GM12878 (cell line): ENCODE measurements at regions not wholly inside any gene's neighbourhood (a gene's known extent, or its start where the extent isn't known, plus 50 kb on each side); places are given as distances from the start of the nearest gene placed in this dataset.

ENCODE experiments used
- NR2C1 ChIP-seq: fragments of 450-650 bp; IDR thresholded peaks from 2 replicates; pipeline ENCODE4 v1.6.1; 2017; ENCODE audit warnings: antibody characterized with exemption, mild to moderate bottlenecking, moderate library complexity
- TF ChIP-seq, protein P1 (sequence below): IDR thresholded peaks from 2 replicates; pipeline ENCODE4 v1.6.1; 2012; ENCODE audit warnings: low read depth, low read length, improper control_type of control experiment

DNA sequence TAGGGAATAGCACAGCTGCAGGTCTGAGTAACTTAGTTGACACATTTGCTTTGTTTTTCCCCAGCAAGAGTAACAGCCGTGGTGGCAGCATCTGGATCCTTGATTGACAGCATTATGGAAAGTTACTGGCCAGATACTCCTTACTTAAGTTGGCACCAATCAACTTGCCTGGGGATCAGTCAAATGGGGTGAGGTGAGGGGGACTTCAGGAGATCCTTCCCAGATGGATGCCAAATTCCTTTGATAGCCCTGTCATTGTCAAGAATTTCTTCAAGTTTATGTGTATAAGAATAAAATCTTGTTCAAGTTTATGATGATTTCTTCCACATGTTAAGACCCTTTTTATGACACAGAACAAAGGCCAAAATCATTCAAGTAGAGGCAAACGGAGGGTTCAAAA, 618.4 kb downstream of the SLC6A15 start:
- TF ChIP-seq, protein P1, sequence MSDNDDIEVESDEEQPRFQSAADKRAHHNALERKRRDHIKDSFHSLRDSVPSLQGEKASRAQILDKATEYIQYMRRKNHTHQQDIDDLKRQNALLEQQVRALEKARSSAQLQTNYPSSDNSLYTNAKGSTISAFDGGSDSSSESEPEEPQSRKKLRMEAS: no peak
- no peak for TF ChIP-seq NR2C1
